ENCODE measurements at regions not wholly inside any gene's neighbourhood (a gene's known extent, or its start where the extent isn't known, plus 50 kb on each side); places are given as distances from the start of the nearest gene placed in this dataset.
"Not testable (repeated sequence)": the region's sequence is repeated elsewhere in the genome, so short reads cannot be mapped to it uniquely, and the experiment has no call there.

DNA sequence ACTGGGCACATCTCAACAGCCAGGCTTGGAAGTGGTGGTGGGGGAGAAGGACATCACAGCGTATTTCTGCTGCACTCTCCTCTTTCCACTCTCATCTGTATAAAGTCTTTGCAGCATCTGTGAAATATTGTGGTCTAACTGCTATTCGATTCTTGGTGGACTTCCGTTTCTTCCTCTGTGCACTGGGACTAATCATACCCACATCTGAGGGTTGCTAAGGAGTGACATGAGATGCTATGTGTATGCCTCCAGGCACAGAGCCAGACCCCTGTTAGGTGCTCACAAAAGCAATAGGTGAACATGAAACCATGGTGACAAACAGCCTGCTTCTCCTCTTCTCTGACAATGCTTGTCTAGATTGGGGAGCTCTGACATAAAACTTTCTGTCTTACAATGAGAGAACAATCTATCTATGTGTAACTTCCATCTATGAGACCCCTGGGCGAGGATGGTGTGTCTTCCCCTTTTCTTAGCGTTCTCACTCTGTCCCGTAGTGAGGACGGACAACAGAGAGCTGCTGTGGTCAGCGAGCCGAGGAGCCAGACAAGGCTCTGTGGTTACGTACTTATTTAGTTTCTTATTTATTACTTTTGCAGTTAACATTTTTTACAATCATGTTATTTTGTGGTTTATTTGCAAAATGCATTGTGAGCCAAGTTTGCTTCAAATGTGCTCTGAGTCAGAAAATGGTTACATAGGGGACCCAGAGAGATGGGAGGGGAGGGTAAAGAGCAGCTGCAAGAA is 196.7 kb upstream of the TPRG1 start:
- DNase-seq, result no peak

DNA sequence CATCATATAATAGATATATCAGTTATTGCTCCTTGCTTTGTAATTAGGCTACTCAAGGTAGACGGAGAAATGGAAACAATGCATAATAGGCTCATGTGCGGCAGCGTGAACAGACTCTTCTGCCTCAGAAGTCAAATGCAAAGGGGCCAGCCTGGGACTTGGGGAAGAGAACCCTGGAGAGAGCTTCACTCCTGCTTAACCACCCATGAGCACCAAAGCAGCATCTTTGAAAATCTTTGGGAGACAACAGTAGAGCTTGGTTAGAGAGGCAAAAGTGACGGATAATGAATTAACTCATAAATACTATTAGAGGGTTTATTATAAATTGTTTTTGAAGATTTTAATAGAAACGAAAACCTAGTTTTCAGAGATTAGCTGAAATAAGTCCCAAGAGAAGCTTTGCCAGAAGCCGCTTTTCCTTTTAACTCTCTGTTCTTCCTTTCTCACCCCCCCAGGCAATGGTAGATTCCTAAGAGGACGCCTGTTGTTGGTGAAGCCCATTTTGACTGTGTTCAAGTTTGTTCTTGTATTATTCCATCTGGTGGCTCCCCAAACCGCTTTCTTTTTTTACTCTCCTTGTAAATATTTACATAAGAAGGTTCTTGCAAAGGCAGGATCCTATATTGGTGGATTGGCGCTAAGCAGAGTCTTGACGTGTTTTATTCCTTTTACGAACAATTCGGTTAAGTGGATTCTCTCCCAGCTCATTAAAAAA is 196.0 kb upstream of the TPRG1 start:
- no peak for DNase-seq

GRCh38 chr3:188976407-188976806 is 195.4 kb upstream of the TPRG1 start:
- no peak for DNase-seq

DNA sequence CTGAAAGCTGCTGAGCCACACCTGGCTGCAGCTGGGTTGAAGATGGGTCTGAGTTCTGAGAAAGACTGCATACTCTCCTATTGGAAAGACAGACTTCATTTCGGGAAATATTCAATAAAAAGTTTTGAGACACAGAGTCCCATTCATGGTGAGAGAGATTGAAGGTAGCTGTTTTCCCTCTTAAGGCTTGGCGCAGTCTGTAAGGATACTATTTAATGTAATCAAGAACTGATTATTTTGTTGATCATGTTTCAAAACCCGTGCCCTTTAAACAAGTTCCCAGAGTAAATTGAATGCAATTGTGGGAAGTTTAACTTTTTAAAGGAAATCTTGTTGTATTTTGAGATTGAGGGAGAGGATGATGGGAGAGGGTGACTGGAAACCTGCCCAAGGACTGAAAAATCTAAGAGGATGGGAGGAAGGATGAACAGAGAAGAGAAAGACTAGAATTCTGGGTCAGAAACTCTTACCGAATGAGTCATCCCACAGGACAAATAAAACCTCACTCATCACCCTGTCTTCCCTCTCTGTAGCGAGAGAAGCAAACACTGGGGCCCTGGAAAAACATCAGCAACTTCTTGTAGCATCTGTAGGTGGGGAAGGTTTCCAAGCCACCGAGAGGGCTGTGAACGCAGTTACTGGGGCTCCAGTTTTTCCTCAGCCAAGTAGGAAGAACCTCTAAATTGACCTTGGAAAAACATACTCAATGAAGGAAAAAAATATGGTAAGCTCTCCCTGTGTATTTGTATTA is 193.2 kb upstream of the TPRG1 start:
- DNase-seq, result peak; percentile 57

DNA sequence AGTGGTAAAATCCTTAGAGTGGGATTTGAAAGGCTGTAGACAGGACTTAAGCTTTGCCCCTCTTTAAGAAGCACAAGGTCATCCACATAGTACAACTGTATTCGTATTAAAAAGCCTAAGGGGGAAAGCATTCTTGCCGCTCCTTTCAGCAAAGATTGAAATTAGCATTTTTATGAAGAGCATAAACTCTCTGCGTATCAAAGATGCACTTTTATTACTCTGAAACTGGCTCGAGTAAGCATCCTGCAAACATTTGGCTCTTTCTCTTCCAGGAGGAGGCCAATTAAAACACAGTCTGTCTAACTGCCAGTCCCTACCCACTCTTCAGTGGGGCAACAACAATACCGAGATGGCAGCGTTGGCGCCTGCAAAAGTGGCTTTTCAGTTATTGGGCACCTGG is 192.5 kb upstream of the TPRG1 start:
- DNase-seq, result no peak

- no peak for DNase-seq
These were observed 192.0 kb upstream of the TPRG1 start for GRCh38 chr3:188979669-188980310.

GRCh38 chr3:188993181-188993580 is 178.6 kb upstream of the TPRG1 start:
- DNase-seq, result no peak

GRCh38 chr3:189001559-189001958 is 170.2 kb upstream of the TPRG1 start:
- no peak for DNase-seq

GRCh38 chr3:189003410-189003809 is 168.4 kb upstream of the TPRG1 start:
- DNase-seq, result no peak

- no peak for DNase-seq
These were observed 158.4 kb upstream of the TPRG1 start for GRCh38 chr3:189013224-189013888.

GRCh38 chr3:189014526-189014925 is 157.2 kb upstream of the TPRG1 start:
- no peak for DNase-seq

GRCh38 chr3:189022576-189023466 is 148.9 kb upstream of the TPRG1 start:
- not testable (repeated sequence) for DNase-seq

- DNase-seq, result no peak
These were observed 145.9 kb upstream of the TPRG1 start for GRCh38 chr3:189025866-189026265.

- no peak for DNase-seq
These were observed 144.1 kb upstream of the TPRG1 start for GRCh38 chr3:189027626-189028155.

DNA sequence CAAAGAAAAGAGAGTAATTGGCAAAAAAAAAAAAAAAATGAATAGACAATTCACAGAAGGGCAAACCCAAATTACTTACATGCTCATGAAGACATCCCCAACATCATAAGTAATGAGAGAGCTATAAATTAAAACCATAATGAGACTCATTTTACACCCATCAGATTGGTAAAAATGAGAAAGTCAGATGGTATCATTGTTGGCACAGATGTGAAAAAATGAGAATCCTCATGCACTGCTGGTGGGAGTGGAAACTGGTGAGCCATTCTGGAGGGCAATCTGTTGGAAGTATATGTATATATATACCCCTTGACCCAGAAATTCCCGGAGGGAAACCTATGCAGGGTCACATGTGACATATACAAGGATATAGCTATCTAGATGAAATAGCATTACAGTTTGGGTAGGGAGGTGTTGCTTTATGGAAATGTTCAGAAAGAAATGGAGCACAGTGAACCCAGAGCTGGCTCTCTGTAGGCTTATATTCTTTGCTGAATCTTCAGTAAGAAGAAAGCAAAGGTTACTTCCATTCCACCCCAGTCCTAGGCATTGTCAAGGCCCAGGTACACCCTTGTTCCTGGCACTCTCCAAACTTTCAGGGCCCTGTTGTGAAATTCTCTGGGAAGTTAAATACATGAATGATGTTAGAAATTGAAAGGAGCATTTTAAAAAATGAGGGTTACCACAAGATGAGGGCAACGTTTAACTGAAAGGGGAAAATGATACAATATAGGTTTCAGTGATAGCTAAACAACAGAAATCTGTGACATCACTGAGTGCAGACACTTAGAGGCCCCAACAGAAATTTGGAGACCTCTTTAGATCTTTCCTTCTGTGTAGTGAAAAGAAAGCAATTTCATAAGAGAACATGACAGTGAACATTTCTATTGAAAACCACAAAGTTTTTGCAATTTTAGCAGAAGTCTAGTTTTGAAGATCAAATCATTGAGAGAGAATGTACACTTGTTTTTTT is 132.7 kb upstream of the TPRG1 start:
- DNase-seq, result no peak

DNA sequence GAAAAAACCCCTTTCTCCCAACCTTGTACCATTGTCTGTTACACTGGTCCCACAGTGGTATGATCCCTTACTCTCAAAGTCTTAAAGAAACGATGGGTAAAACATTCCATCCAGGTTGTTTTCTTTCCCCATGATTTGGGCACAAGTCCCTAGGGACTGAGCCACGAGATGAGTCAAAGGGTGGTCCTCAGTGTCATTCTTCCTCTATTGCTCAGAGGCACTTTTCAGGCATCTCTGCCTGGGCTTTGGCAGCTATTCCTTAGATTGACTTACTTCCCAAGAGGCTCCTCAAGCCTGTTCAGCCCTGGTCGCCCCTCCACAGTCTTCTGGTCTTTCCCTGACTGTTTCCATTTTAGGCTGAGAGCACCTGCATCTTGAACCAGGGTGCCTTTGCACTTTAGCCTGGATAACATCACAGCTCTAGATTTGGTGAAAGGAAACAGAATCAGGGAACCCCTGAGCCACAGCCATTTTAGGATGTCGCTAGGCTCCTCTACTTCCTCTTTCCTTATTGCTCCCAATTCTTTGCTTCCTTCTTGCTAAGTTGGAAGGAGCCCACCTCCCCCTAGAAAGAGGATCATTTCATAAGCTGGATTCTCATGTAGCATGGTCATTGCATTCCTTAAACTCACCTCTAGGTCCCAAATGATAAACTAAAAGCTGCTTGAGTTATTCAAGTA is 131.0 kb upstream of the TPRG1 start:
- DNase-seq, result no peak

- no peak for DNase-seq
These were observed 130.2 kb upstream of the TPRG1 start for GRCh38 chr3:189041482-189042090.

- no peak for DNase-seq
These were observed 128.9 kb upstream of the TPRG1 start for GRCh38 chr3:189042832-189043231.
